Body of pancreas (tissue), 4 donors: ENCODE measurements at regions not wholly inside any gene's neighbourhood (a gene's known extent, or its start where the extent isn't known, plus 50 kb on each side); places are given as distances from the start of the nearest gene placed in this dataset.

Source experiments
- ATAC-seq: fragments of 150-250 bp; one replicate; pipeline ENCODE4 v1.9.1; 2016
- DNase-seq, 4 donors: peaks; one replicate each; pipeline ENCODE4 v3.0.0-alpha.2; 2019
- H3K27ac ChIP-seq, 4 donors: fragments of 200-600 bp; sonication (generic); 1 replicate in 3 of 4; 2 replicates in 1 of 4; pipeline versions ENCODE4 v1.5.1 to v1.6.1; 2016 to 2019; ENCODE audit warnings: mild to moderate bottlenecking in 1 of 4, mixed read lengths in 1 of 4, moderate library complexity in 1 of 4
- H3K27me3 ChIP-seq, 2 donors: fragments of 200-600 bp; sonication (generic); one replicate each; pipeline ENCODE4 v1.6.0; 2016; ENCODE audit warnings: mild to moderate bottlenecking in 1 of 2
- H3K36me3 ChIP-seq, 2 donors: fragments of 200-600 bp; sonication (generic); replicated peaks in 1 of 2; 2 replicates each; pipeline ENCODE4 v1.5.1; 2016; ENCODE audit warnings: low read depth in 2 of 2; ENCODE audit not compliant: insufficient read depth in 1 of 2
- H3K4me1 ChIP-seq: fragments of 200-600 bp; sonication (generic); one replicate; pipeline ENCODE4 v1.6.0; 2016
- H3K4me3 ChIP-seq, 2 donors: fragments of 200-600 bp; sonication (generic); 1 replicate in 1 of 2; 2 replicates in 1 of 2; pipeline ENCODE4 v1.5.1; 2016 to 2019
- H3K9me3 ChIP-seq, 3 donors: fragments of 200-600 bp; sonication (generic); 1 replicate in 2 of 3; 2 replicates in 1 of 3; pipeline ENCODE4 v1.5.1; 2016
- CTCF ChIP-seq, 7 experiments: fragments of 450-650 bp in 4 of 7; fragments of 200-600 bp in 3 of 7; sonication (generic) in 3 of 7; IDR thresholded peaks; one replicate each; pipeline ENCODE4 v1.5.1; 2016 to 2019; ENCODE audit warnings: antibody characterized with exemption in 7 of 7
- POLR2A ChIP-seq, 3 donors: fragments of 450-650 bp; IDR thresholded peaks; one replicate each; pipeline ENCODE4 v1.6.1; 2016; ENCODE audit warnings: antibody characterized with exemption in 3 of 3, mild to moderate bottlenecking in 2 of 3
- WGBS, 2 donors: methylation state at CpG; one replicate each; pipeline ENCODE4 v1.1.5; 2017; 5-methylcytosine and 5-hydroxymethylcytosine counted together
- intact Hi-C: fragments of 100-400 bp; cut with DNase I; formaldehyde crosslinking; loops from one replicate; pipeline ENCODE4 v1.15.1; 2023

DNA sequence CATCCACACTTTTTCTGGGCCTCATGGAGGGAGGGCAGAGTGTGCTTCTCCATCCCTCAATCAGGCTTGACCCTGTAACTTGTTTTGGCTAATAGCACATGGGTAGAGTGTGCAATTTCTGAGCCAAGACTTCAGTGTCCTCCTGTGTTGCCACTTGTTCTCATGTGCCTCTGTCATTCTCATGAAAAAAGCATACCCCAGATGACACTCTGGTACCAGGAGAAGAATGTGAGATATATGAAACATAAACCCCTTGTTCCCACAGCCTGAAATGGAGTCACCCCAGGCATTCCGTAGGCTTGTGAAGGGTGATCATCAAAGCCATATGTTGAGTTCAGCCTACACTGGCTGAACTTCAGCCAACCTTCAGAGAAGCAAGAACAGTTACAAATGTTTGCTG, 239.2 kb upstream of the MIR17HG start:
- Histone ChIP-seq H3K27me3 (no peaks in the 10 kb centered on the region), H3K27ac (no peak overlapping the region), H3K9me3 (no peaks in the 10 kb centered on the region), H3K36me3 (no peaks in the 10 kb centered on the region), H3K4me1 (no peaks in the 10 kb centered on the region), H3K4me3 (no peak overlapping the region)
- DNase-seq (no peak), ATAC-seq (no peak)
- no peak for TF ChIP-seq POLR2A (IDR thresholded peaks at IDR 0.05)
- no peak for TF ChIP-seq CTCF (IDR thresholded peaks at IDR 0.05)
- WGBS, 2 donors, result 69 to 93% methylated on average over 1 of the region's 1 CpG
- intact Hi-C loops, result no loop called here

- DNase-seq (no peak), ATAC-seq (no peak)
- no peak for TF ChIP-seq CTCF (IDR thresholded peaks at IDR 0.05)
- TF ChIP-seq POLR2A (IDR thresholded peaks at IDR 0.05), result no peak
- Histone ChIP-seq H3K4me1 (no peaks in the 10 kb centered on the region), H3K4me3 (no peak overlapping the region), H3K27ac (no peak overlapping the region), H3K36me3 (no peaks in the 10 kb centered on the region), H3K27me3 (no peaks in the 10 kb centered on the region), H3K9me3 (no peaks in the 10 kb centered on the region)
- intact Hi-C loops, result no loop called here
- 15 to 20% methylated on average over 6 of the region's 6 CpGs for WGBS, 2 donors
Measured at GRCh38 chr13:91111476-91112200, 235.8 kb upstream of the MIR17HG start.

DNA sequence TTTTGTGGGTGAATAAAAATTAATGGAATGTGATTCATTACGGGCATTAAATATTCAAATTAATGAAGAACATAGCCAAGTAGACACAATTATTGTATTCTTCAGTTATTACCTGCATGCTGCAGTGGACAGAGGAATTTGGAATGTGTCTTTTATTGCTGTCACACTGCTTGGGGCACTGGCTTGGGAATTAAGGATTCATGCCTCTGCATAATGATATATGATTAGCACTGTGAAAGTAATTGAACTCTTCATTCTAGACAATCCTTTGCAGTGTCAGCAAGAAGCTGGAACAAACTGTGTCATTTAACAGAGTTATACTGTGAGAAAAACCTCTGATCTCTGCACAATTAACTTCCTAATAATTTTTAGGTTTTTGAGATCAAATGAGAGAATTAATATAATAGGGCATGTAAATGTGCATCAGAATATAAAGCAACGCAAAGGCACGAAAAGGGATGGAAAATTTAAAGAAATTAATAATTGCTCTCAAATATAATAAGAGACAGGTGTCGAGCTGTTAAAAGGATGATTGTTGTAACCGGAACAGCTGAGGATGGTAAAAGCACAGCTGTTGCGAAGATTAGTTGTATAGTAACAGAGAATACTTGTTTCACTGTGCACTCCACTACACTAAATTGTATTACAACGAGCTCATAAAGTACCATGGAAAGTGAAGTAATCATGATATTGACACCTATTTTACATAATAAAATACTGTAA, 235.1 kb upstream of the MIR17HG start:
- Histone ChIP-seq H3K36me3 (no peaks in the 10 kb centered on the region), H3K27me3 (no peaks in the 10 kb centered on the region), H3K4me3 (no peak overlapping the region), H3K9me3 (no peaks in the 10 kb centered on the region), H3K27ac (no peak overlapping the region), H3K4me1 (no peaks in the 10 kb centered on the region)
- WGBS, 2 donors, result 26 to 28% methylated on average over 7 of the region's 7 CpGs
- DNase-seq, result no peak
- intact Hi-C loops, result no loop called here
- no peak for ATAC-seq
- no peak for TF ChIP-seq CTCF (IDR thresholded peaks at IDR 0.05)
- TF ChIP-seq POLR2A (IDR thresholded peaks at IDR 0.05), result no peak

DNA sequence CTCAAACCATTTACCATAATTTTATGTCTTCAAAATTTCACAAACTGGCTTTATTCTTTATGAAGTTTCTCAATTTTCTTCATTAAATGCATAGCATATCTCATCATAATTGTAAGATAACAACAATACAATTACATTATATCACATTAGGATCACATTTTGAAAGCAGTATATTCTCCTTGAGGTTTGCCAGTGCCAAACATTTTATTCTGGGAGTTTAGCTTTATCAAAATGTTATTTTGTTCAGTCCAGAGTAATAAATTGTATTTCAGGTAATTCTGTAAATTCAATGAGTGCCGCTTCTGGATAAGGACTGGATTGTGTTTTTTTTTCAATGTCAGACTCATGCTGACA, 234.6 kb upstream of the MIR17HG start:
- Histone ChIP-seq H3K4me1 (no peaks in the 10 kb centered on the region), H3K27me3 (no peaks in the 10 kb centered on the region), H3K36me3 (no peaks in the 10 kb centered on the region), H3K4me3 (no peak overlapping the region), H3K27ac (no peak overlapping the region), H3K9me3 (no peaks in the 10 kb centered on the region)
- ATAC-seq (no peak), DNase-seq (no peak)
- 58 to 81% methylated on average over 1 of the region's 1 CpG for WGBS, 2 donors
- TF ChIP-seq CTCF (IDR thresholded peaks at IDR 0.05), result no peak
- TF ChIP-seq POLR2A (IDR thresholded peaks at IDR 0.05), result no peak
- intact Hi-C loops, result no loop called here

DNA sequence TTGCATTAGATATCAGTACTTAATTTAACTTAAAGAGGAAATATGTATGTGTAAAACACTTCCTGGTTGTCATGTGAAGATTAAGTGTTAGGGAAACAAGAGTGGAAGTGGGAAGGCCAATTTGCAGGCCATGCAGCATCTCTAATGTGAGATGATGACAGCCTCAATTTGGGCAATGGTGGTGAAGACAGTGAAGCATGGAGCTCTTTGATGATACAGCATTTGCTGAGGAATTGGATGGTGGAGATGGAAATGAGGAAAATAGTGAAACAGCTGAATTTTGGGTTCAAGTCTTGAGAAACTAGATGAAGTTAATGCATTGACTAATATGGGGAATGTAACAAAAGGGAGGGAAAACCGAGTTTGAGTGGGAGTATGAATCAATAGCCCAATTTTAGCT, 231.7 kb upstream of the MIR17HG start:
- Histone ChIP-seq H3K4me1 (no peaks in the 10 kb centered on the region), H3K36me3 (no peaks in the 10 kb centered on the region), H3K9me3 (no peaks in the 10 kb centered on the region), H3K27me3 (no peaks in the 10 kb centered on the region), H3K27ac (no peak overlapping the region), H3K4me3 (no peak overlapping the region)
- intact Hi-C loops, result no loop called here
- ATAC-seq (no peak), DNase-seq (no peak)
- 58 to 70% methylated on average over 1 of the region's 1 CpG for WGBS, 2 donors
- TF ChIP-seq POLR2A (IDR thresholded peaks at IDR 0.05) (no peak), CTCF (IDR thresholded peaks at IDR 0.05) (no peak)
